SU-DHL-6 (cell line): ENCODE measurements at regions not wholly inside any gene's neighbourhood (a gene's known extent, or its start where the extent isn't known, plus 50 kb on each side); places are given as distances from the start of the nearest gene placed in this dataset.

Experiments used
- EZH2phosphoT487 ChIP-seq: fragments of 200-600 bp; sonication (generic), shearing (Covaris generic); conservative IDR thresholded peaks from 2 replicates; pipeline ENCODE4 v1.6.1; 2018; ENCODE audit warnings: mild to moderate bottlenecking, antibody characterized with exemption, low read length, moderate library complexity, mixed read lengths
- TF ChIP-seq, protein P1 (sequence below): fragments of 200-600 bp; sonication (generic); IDR thresholded peaks from one replicate; pipeline ENCODE4 v1.5.1; 2017; ENCODE audit warnings: antibody characterized with exemption, mild to moderate bottlenecking, low read length, moderate library complexity; ENCODE audit not compliant: insufficient read depth, poor library complexity, severe bottlenecking

DNA sequence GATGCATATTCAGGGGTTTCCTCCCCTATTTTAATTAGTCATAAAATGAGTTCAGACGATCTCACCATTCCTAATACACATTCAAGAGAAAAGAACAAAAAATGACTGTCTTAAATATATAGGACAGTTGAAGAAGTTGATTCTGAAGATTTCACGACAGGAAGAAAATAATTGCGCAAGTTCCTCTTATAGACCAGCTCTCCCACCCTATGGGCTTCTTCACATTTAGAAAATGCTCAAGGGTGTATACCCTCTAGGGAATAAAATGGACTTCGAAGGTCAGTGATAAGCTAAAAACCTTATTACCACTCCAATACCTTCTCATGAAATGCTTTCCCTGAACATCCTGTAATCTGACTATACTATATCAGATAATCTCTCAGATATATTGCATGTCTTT is 149.2 kb upstream of the TEX13C start:
- TF ChIP-seq, protein P1, sequence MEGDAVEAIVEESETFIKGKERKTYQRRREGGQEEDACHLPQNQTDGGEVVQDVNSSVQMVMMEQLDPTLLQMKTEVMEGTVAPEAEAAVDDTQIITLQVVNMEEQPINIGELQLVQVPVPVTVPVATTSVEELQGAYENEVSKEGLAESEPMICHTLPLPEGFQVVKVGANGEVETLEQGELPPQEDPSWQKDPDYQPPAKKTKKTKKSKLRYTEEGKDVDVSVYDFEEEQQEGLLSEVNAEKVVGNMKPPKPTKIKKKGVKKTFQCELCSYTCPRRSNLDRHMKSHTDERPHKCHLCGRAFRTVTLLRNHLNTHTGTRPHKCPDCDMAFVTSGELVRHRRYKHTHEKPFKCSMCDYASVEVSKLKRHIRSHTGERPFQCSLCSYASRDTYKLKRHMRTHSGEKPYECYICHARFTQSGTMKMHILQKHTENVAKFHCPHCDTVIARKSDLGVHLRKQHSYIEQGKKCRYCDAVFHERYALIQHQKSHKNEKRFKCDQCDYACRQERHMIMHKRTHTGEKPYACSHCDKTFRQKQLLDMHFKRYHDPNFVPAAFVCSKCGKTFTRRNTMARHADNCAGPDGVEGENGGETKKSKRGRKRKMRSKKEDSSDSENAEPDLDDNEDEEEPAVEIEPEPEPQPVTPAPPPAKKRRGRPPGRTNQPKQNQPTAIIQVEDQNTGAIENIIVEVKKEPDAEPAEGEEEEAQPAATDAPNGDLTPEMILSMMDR = no peak
- TF ChIP-seq EZH2phosphoT487 = no peak
